H9 (cell line): ENCODE measurements at regions not wholly inside any gene's neighbourhood (a gene's known extent, or its start where the extent isn't known, plus 50 kb on each side); places are given as distances from the start of the nearest gene placed in this dataset.

Experiments
- DNase-seq: peaks from one replicate; pipeline ENCODE4 v3.0.0-alpha.2; 2017
- H2AFZ ChIP-seq: one replicate; pipeline ENCODE4 v1.6.1; 2013; ENCODE audit warnings: mild to moderate bottlenecking, low read length, control low read depth, moderate library complexity
- H2AK5ac ChIP-seq: 2 replicates; pipeline ENCODE4 v1.6.1; 2013; ENCODE audit warnings: low read length, control low read depth, mixed read lengths; ENCODE audit not compliant: insufficient read length
- H2BK120ac ChIP-seq: one replicate; pipeline ENCODE4 v1.6.1; 2013; ENCODE audit warnings: low read depth, mild to moderate bottlenecking, low read length, control low read depth, inconsistent platforms; ENCODE audit not compliant: poor library complexity, severe bottlenecking
- H2BK12ac ChIP-seq: 2 replicates; pipeline ENCODE4 v1.6.1; 2013; ENCODE audit warnings: low read length, control low read depth, mixed read lengths, low read depth; ENCODE audit not compliant: insufficient read length
- H2BK15ac ChIP-seq: 2 replicates; pipeline ENCODE4 v1.6.1; 2013; ENCODE audit warnings: low read depth, low read length, control low read depth
- H2BK20ac ChIP-seq: one replicate; pipeline ENCODE4 v1.6.1; 2013; ENCODE audit warnings: low read depth, mild to moderate bottlenecking, low read length, control low read depth, inconsistent platforms; ENCODE audit not compliant: poor library complexity, severe bottlenecking
- H2BK5ac ChIP-seq: 2 replicates; pipeline ENCODE4 v1.6.1; 2013; ENCODE audit warnings: low read length, control low read depth, mixed read lengths; ENCODE audit not compliant: insufficient read length
- H3K14ac ChIP-seq: 2 replicates; pipeline ENCODE4 v1.6.1; 2013; ENCODE audit warnings: low read length, control low read depth; ENCODE audit not compliant: insufficient read depth
- H3K18ac ChIP-seq: 2 replicates; pipeline ENCODE4 v1.6.1; 2013; ENCODE audit warnings: low read depth, mild to moderate bottlenecking, mixed read lengths, low read length, control low read depth; ENCODE audit not compliant: insufficient read length
- H3K23ac ChIP-seq: 2 replicates; pipeline ENCODE4 v1.6.1; 2013; ENCODE audit warnings: low read length, control low read depth, mixed read lengths, low read depth; ENCODE audit not compliant: insufficient read length
- H3K23me2 ChIP-seq: 2 replicates; pipeline ENCODE4 v1.6.1; 2013; ENCODE audit warnings: low read depth, mild to moderate bottlenecking, mixed read lengths, low read length, control low read depth; ENCODE audit not compliant: insufficient read length, poor library complexity, severe bottlenecking
- H3K27ac ChIP-seq: 2 replicates; pipeline ENCODE4 v1.5.1; 2013; ENCODE audit warnings: low read length, control low read depth, mixed read lengths, low read depth; ENCODE audit not compliant: insufficient read length
- H3K27me3 ChIP-seq: 2 replicates; pipeline ENCODE4 v1.6.1; 2013; ENCODE audit warnings: low read length, control low read depth, inconsistent platforms; ENCODE audit not compliant: insufficient read depth
- H3K4ac ChIP-seq: 2 replicates; pipeline ENCODE4 v1.6.1; 2013; ENCODE audit warnings: low read depth, mild to moderate bottlenecking, control low read depth, inconsistent platforms, low read length, moderate library complexity
- H3K4me1 ChIP-seq: 2 replicates; pipeline ENCODE4 v1.6.1; 2013; ENCODE audit warnings: low read length, control low read depth, inconsistent platforms; ENCODE audit not compliant: insufficient read depth
- H3K4me2 ChIP-seq: 2 replicates; pipeline ENCODE4 v1.6.1; 2013; ENCODE audit warnings: low read length, control low read depth, mixed read lengths; ENCODE audit not compliant: insufficient read length, insufficient read depth
- H3K56ac ChIP-seq: 2 replicates; pipeline ENCODE4 v1.6.1; 2013; ENCODE audit warnings: low read depth, mild to moderate bottlenecking, mixed read lengths, low read length, control low read depth; ENCODE audit not compliant: insufficient read length
- H3K79me1 ChIP-seq: 2 replicates; pipeline ENCODE4 v1.6.1; 2013; ENCODE audit warnings: low read depth, mild to moderate bottlenecking, moderate library complexity, low read length, control low read depth, inconsistent platforms; ENCODE audit not compliant: insufficient read depth, poor library complexity, severe bottlenecking
- H3K79me2 ChIP-seq: 2 replicates; pipeline ENCODE4 v1.6.1; 2013; ENCODE audit warnings: low read length, control low read depth, inconsistent platforms; ENCODE audit not compliant: insufficient read depth
- H3K9ac ChIP-seq: 2 replicates; pipeline ENCODE4 v1.6.1; 2013; ENCODE audit warnings: low read length, control low read depth, mixed read lengths; ENCODE audit not compliant: insufficient read length; ENCODE audit errors: extremely low read depth
- H3K9me3 ChIP-seq: one replicate; pipeline ENCODE4 v1.6.1; 2013; ENCODE audit warnings: low read depth, low read length, inconsistent platforms; ENCODE audit not compliant: control insufficient read depth
- H3T11ph ChIP-seq: one replicate; pipeline ENCODE4 v1.6.1; 2013; ENCODE audit warnings: mild to moderate bottlenecking, low read length, control low read depth, inconsistent platforms
- H4K20me1 ChIP-seq: one replicate; pipeline ENCODE4 v1.6.1; 2013; ENCODE audit not compliant: control insufficient read depth, insufficient read length, insufficient read depth
- H4K5ac ChIP-seq: 2 replicates; pipeline ENCODE4 v1.6.1; 2013; ENCODE audit warnings: low read depth, mild to moderate bottlenecking, mixed read lengths, low read length, control low read depth; ENCODE audit not compliant: insufficient read length
- H4K8ac ChIP-seq: replicated peaks from 2 replicates; pipeline ENCODE4 v1.6.1; 2013; ENCODE audit warnings: low read length, control low read depth, mixed read lengths, low read depth; ENCODE audit not compliant: insufficient read length
- H4K91ac ChIP-seq: 2 replicates; pipeline ENCODE4 v1.6.1; 2013; ENCODE audit warnings: low read depth, mild to moderate bottlenecking, moderate library complexity, mixed read lengths, low read length, control low read depth; ENCODE audit not compliant: insufficient read length
- H3K27ac Mint-ChIP-seq, 3 experiments: 2 replicates in 2 of 3; 3 replicates in 1 of 3; pipeline ENCODE4 v1.8.0; 2020 to 2021; ENCODE audit warnings: mixed read lengths in 3 of 3, mild to moderate bottlenecking in 1 of 3, moderate library complexity in 1 of 3
- H3K27me3 Mint-ChIP-seq: 2 replicates; pipeline ENCODE4 v1.8.0; 2021; ENCODE audit warnings: low read depth, mild to moderate bottlenecking, moderate library complexity, mixed read lengths
- H3K36me3 Mint-ChIP-seq, 3 experiments: 2 replicates in 2 of 3; 3 replicates in 1 of 3; pipeline ENCODE4 v1.8.0; 2020 to 2021; ENCODE audit warnings: low read depth in 3 of 3, mixed read lengths in 3 of 3; ENCODE audit not compliant: insufficient read depth in 1 of 3
- H3K4me1 Mint-ChIP-seq, 2 experiments: 2 replicates each; pipeline ENCODE4 v1.8.0; 2020; ENCODE audit warnings: mixed read lengths in 2 of 2
- H3K4me3 Mint-ChIP-seq, 2 experiments: 2 replicates in 1 of 2; 3 replicates in 1 of 2; pipeline ENCODE4 v1.8.0; 2020 to 2021; ENCODE audit warnings: mild to moderate bottlenecking in 2 of 2, mixed read lengths in 2 of 2, moderate library complexity in 1 of 2
- H3K9me3 Mint-ChIP-seq, 2 experiments: 2 replicates in 1 of 2; 3 replicates in 1 of 2; pipeline ENCODE4 v1.8.0; 2020; ENCODE audit warnings: mild to moderate bottlenecking in 2 of 2, mixed read lengths in 2 of 2, moderate library complexity in 1 of 2
- CTCF ChIP-seq: fragments of 200-600 bp; sonication (generic); conservative IDR thresholded peaks from 3 replicates; pipeline ENCODE4 v1.8.0; 2021; ENCODE audit warnings: antibody characterized with exemption, mild to moderate bottlenecking
- WGBS: extraction: QIAGEN DNeasy Blood & Tissue Kit; methylation state at CpG from one replicate; pipeline ENCODE4 v1.1.7; 2013; ENCODE audit warnings: missing lambda C conversion rate, low lambda C conversion rate, mixed read lengths; ENCODE audit not compliant: insufficient read length; ENCODE audit errors: extremely low coverage; 5-methylcytosine and 5-hydroxymethylcytosine counted together

DNA sequence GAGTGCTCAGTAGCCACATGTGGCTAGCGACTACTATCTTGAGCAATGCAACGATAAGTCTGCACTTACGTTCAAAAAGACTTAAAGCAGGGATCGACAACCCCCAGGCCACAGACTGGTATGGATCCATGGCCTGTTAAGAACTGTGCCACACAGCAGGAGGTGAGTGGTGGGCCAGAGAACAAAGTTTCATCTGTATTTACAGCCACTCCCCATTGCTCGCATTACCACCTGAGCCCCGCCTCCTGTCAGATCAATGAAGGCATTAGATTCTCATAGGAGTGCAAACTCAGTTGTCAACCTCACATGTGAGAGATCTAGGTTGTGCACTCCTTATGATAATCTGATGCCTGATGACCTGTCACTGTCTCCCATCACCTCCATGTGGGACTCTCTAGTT is 103.6 kb upstream of the ZRANB2 start:
- WGBS = no CpG with 5 or more reads among the region's 6 CpGs
- Histone ChIP-seq H2BK20ac (no peak overlapping the region), H3K9me3 (no peaks in the 10 kb centered on the region), H3K23ac (no peak overlapping the region), H2BK5ac (no peak overlapping the region), H3T11ph (no peak overlapping the region), H3K56ac (no peak overlapping the region), H3K4me2 (no peak overlapping the region), H3K4ac (no peak overlapping the region), H3K79me1 (no peaks in the 10 kb centered on the region), H4K8ac (no peak overlapping the region), H4K5ac (no peak overlapping the region), H3K79me2 (no peaks in the 10 kb centered on the region), H2BK120ac (no peak overlapping the region), H4K91ac (no peak overlapping the region), H2BK15ac (no peak overlapping the region), H2AK5ac (no peak overlapping the region), H3K27ac (no peak overlapping the region), H2BK12ac (no peak overlapping the region), H3K9ac (no peak overlapping the region), H3K14ac (no peak overlapping the region), H3K27me3 (no peaks in the 10 kb centered on the region), H3K23me2 (no peaks in the 10 kb centered on the region), H3K18ac (no peak overlapping the region), H2AFZ (no peak overlapping the region), H4K20me1 (no peaks in the 10 kb centered on the region), H3K4me1 (no peaks in the 10 kb centered on the region)
- no peak for DNase-seq
- Mint-ChIP-seq H3K27me3 (no peaks in the 10 kb centered on the region), H3K4me1 (no peaks in the 10 kb centered on the region), H3K9me3 (peaks cover 0 to 2% of the 10 kb centered on the region in 2 experiments; a peak in 2 of 5 replicates), H3K4me3 (no peak overlapping the region), H3K27ac (no peak overlapping the region), H3K36me3 (no peaks in the 10 kb centered on the region)
- no peak for TF ChIP-seq CTCF
